ENCODE measurements at regions not wholly inside any gene's neighbourhood (a gene's known extent, or its start where the extent isn't known, plus 50 kb on each side); places are given as distances from the start of the nearest gene placed in this dataset.

GRCh38 chr6:62652692-62653328, 366.8 kb upstream of the KHDRBS2 start:
- 81 to 87% methylated on average over 2 of the region's 2 CpGs for WGBS, 2 donors
- H3K4me3 ChIP-seq (replicated peaks in 1 of 3) = no peak overlapping the region
- H3K9me3 ChIP-seq = no peaks in the 10 kb centered on the region

GRCh38 chr6:62645274-62645673, 359.2 kb upstream of the KHDRBS2 start:
- no peak for TF ChIP-seq POLR2A (IDR thresholded peaks at IDR 0.05)
- no peak for TF ChIP-seq CTCF (IDR thresholded peaks at IDR 0.05)
- H3K9me3 ChIP-seq = no peaks in the 10 kb centered on the region
- no peaks in the 10 kb centered on the region for H3K27me3 ChIP-seq
- no peak overlapping the region for H3K27ac ChIP-seq
- H3K4me1 ChIP-seq = no peaks in the 10 kb centered on the region
- 76 to 84% methylated on average over 2 of the region's 2 CpGs for WGBS, 2 donors
- H3K4me3 ChIP-seq (replicated peaks in 1 of 3) = no peak overlapping the region
- DNase-seq = no peak
- no peaks in the 10 kb centered on the region for H3K36me3 ChIP-seq
- intact Hi-C loops (cut with DNase I) = no loop called here

More at GRCh38 chr6:62652692-62653328, 366.8 kb upstream of the KHDRBS2 start:
- no peak overlapping the region for H3K27ac ChIP-seq
- intact Hi-C loops (cut with DNase I) = no loop called here
- TF ChIP-seq CTCF (IDR thresholded peaks at IDR 0.05) (no peak), POLR2A (IDR thresholded peaks at IDR 0.05) (no peak)
- H3K4me1 ChIP-seq = no peaks in the 10 kb centered on the region
- no peaks in the 10 kb centered on the region for H3K36me3 ChIP-seq
- DNase-seq = no peak
- H3K27me3 ChIP-seq = no peaks in the 10 kb centered on the region

GRCh38 chr6:62640749-62641148, 354.7 kb upstream of the KHDRBS2 start:
- 77% methylated on average over 2 of the region's 2 CpGs for WGBS, 2 donors
- peak in 1 of 2 donors; percentile 3 for DNase-seq
- no peaks in the 10 kb centered on the region for H3K36me3 ChIP-seq
- no peak overlapping the region for H3K27ac ChIP-seq
- no peak overlapping the region for H3K4me3 ChIP-seq (replicated peaks in 1 of 3)
- H3K4me1 ChIP-seq = no peaks in the 10 kb centered on the region
- TF ChIP-seq POLR2A (IDR thresholded peaks at IDR 0.05) (no peak), CTCF (IDR thresholded peaks at IDR 0.05) (no peak)
- H3K27me3 ChIP-seq = no peaks in the 10 kb centered on the region
- H3K9me3 ChIP-seq = no peaks in the 10 kb centered on the region
- intact Hi-C loops (cut with DNase I) = no loop called here

- 88 to 94% methylated on average over 2 of the region's 2 CpGs for WGBS, 2 donors
- intact Hi-C loops (cut with DNase I) = no loop called here
These were observed 340.6 kb upstream of the KHDRBS2 start for GRCh38 chr6:62626661-62627060.

More at GRCh38 chr6:62626661-62627060, 340.6 kb upstream of the KHDRBS2 start:
- no peaks in the 10 kb centered on the region for H3K9me3 ChIP-seq
- no peak for TF ChIP-seq CTCF (IDR thresholded peaks at IDR 0.05)
- no peak for TF ChIP-seq POLR2A (IDR thresholded peaks at IDR 0.05)
- no peak overlapping the region for H3K4me3 ChIP-seq (replicated peaks in 1 of 3)
- H3K27me3 ChIP-seq = no peaks in the 10 kb centered on the region
- no peak overlapping the region for H3K27ac ChIP-seq
- H3K36me3 ChIP-seq = no peaks in the 10 kb centered on the region
- no peaks in the 10 kb centered on the region for H3K4me1 ChIP-seq
- no peak for DNase-seq

Data from thyroid gland (tissue), 4 donors.